Fibroblast of lung (primary cell): ENCODE measurements at regions not wholly inside any gene's neighbourhood (a gene's known extent, or its start where the extent isn't known, plus 50 kb on each side); places are given as distances from the start of the nearest gene placed in this dataset.

Experiments
- DNase-seq, 2 donors: peaks; one replicate each; pipeline versions ENCODE4 v3.0.0 to v3.0.0-alpha.2; 2010; ENCODE audit warnings: low read depth in 2 of 2
- H2AFZ ChIP-seq: 2 replicates; pipeline ENCODE4 v1.5.1; 2012; ENCODE audit warnings: low read length, control low read depth, inconsistent platforms
- H3K27ac ChIP-seq: 2 replicates; pipeline ENCODE4 v1.5.1; 2011; ENCODE audit warnings: low read length, control low read depth; ENCODE audit not compliant: insufficient read depth
- H3K27me3 ChIP-seq: 2 replicates; pipeline ENCODE4 v1.5.1; 2011; ENCODE audit warnings: mild to moderate bottlenecking, low read length; ENCODE audit not compliant: control insufficient read depth, insufficient read depth
- H3K36me3 ChIP-seq: 2 replicates; pipeline ENCODE4 v1.5.1; 2011; ENCODE audit warnings: low read length; ENCODE audit not compliant: control insufficient read depth, insufficient read depth
- H3K4me1 ChIP-seq: 2 replicates; pipeline ENCODE4 v1.5.1; 2011; ENCODE audit warnings: low read length; ENCODE audit not compliant: control insufficient read depth, insufficient read depth; ENCODE audit errors: extremely low read depth
- H3K4me2 ChIP-seq: 2 replicates; pipeline ENCODE4 v1.5.1; 2011; ENCODE audit warnings: low read length, control low read depth; ENCODE audit not compliant: insufficient read depth; ENCODE audit errors: extremely low read depth
- H3K4me3 ChIP-seq, 4 experiments: fragments of 200-600 bp in 1 of 4; sonication (generic) in 1 of 4; replicated peaks in 1 of 4; 2 replicates each; pipeline ENCODE4 v1.5.1; 2011 to 2016; ENCODE audit warnings: low read length in 4 of 4, low read depth in 3 of 4, mild to moderate bottlenecking in 3 of 4, control low read depth in 2 of 4, inconsistent platforms in 1 of 4, mixed read lengths in 1 of 4; ENCODE audit not compliant: insufficient read depth in 1 of 4; ENCODE audit errors: control extremely low read depth in 1 of 4
- H3K79me2 ChIP-seq: 2 replicates; pipeline ENCODE4 v1.5.1; 2012; ENCODE audit warnings: mild to moderate bottlenecking, low read length, inconsistent platforms; ENCODE audit not compliant: control insufficient read depth, insufficient read depth
- H3K9ac ChIP-seq: 2 replicates; pipeline ENCODE4 v1.5.1; 2011; ENCODE audit warnings: mild to moderate bottlenecking, low read length, control low read depth; ENCODE audit not compliant: insufficient read depth
- H3K9me3 ChIP-seq: 2 replicates; pipeline ENCODE4 v1.5.1; 2012; ENCODE audit warnings: low read depth, low read length; ENCODE audit not compliant: control insufficient read depth, insufficient read depth
- H4K20me1 ChIP-seq: 2 replicates; pipeline ENCODE4 v1.5.1; 2011; ENCODE audit warnings: low read length; ENCODE audit not compliant: control insufficient read depth, insufficient read depth; ENCODE audit errors: extremely low read depth
- CTCF ChIP-seq, 2 donors: IDR thresholded peaks in 1 of 2; conservative IDR thresholded peaks in 1 of 2; 1 replicate in 1 of 2; 2 replicates in 1 of 2; pipeline ENCODE4 v1.5.1; 2011 to 2012; ENCODE audit warnings: low read length in 2 of 2, control low read depth in 1 of 2, inconsistent platforms in 1 of 2, low read depth in 1 of 2, mild to moderate bottlenecking in 1 of 2
- EZH2 ChIP-seq: IDR thresholded peaks from 2 replicates; pipeline ENCODE4 v1.5.1; 2012; ENCODE audit warnings: low read length, control low read depth, mild to moderate bottlenecking; ENCODE audit errors: missing control alignments

GRCh38 chr4:177119021-177119471 lies 190.6 kb upstream of the NEIL3 start:
- H3K27ac ChIP-seq = peak overlapping the region; percentile 60
- DNase-seq = peak; percentile 43 to 73

GRCh38 chr4:177119691-177120090 lies 190.0 kb upstream of the NEIL3 start:
- H4K20me1 ChIP-seq = no peaks in the 10 kb centered on the region
- no peaks in the 10 kb centered on the region for H3K9me3 ChIP-seq
- peaks cover 14% of the 10 kb centered on the region for H3K4me1 ChIP-seq
- H3K36me3 ChIP-seq = no peaks in the 10 kb centered on the region
- TF ChIP-seq CTCF (conservative IDR thresholded peaks at IDR 0.05 in 1 of 2, IDR thresholded peaks at IDR 0.05 in 1 of 2; ENCODE audit: low read depth in 1 of 2, low read length in 2 of 2) (no peak), EZH2 (no peak)
- H3K27ac ChIP-seq = peak overlapping the region; percentile 52
- H3K9ac ChIP-seq = no peak overlapping the region
- H3K27me3 ChIP-seq = no peaks in the 10 kb centered on the region
- no peak overlapping the region for H3K4me3 ChIP-seq
- peak in 1 of 2 donors; percentile 25 for DNase-seq
- H2AFZ ChIP-seq = peak overlapping the region; percentile 55
- H3K79me2 ChIP-seq = no peaks in the 10 kb centered on the region
- peak overlapping the region; percentile 4 for H3K4me2 ChIP-seq

More at GRCh38 chr4:177119021-177119471, 190.6 kb upstream of the NEIL3 start:
- H3K79me2 ChIP-seq = no peaks in the 10 kb centered on the region
- peak overlapping the region; percentile 11 for H3K4me2 ChIP-seq
- H3K9me3 ChIP-seq = no peaks in the 10 kb centered on the region
- TF ChIP-seq CTCF (conservative IDR thresholded peaks at IDR 0.05 in 1 of 2, IDR thresholded peaks at IDR 0.05 in 1 of 2; ENCODE audit: low read depth in 1 of 2, low read length in 2 of 2) = no peak
- no peak for TF ChIP-seq EZH2
- no peaks in the 10 kb centered on the region for H3K36me3 ChIP-seq
- H3K9ac ChIP-seq = no peak overlapping the region
- peaks cover 14% of the 10 kb centered on the region for H3K4me1 ChIP-seq
- H4K20me1 ChIP-seq = no peaks in the 10 kb centered on the region
- H3K27me3 ChIP-seq = no peaks in the 10 kb centered on the region
- no peak overlapping the region for H2AFZ ChIP-seq
- H3K4me3 ChIP-seq = no peak overlapping the region

- H3K4me2 ChIP-seq = no peak overlapping the region
- no peak for DNase-seq
- no peaks in the 10 kb centered on the region for H3K79me2 ChIP-seq
- no peak overlapping the region for H3K27ac ChIP-seq
- no peaks in the 10 kb centered on the region for H3K27me3 ChIP-seq
- H3K4me1 ChIP-seq = peaks cover 5% of the 10 kb centered on the region
- H3K9me3 ChIP-seq = no peaks in the 10 kb centered on the region
- peak overlapping the region; percentile 35 for H2AFZ ChIP-seq
- no peak overlapping the region for H3K9ac ChIP-seq
- no peaks in the 10 kb centered on the region for H4K20me1 ChIP-seq
- TF ChIP-seq CTCF (conservative IDR thresholded peaks at IDR 0.05 in 1 of 2, IDR thresholded peaks at IDR 0.05 in 1 of 2; ENCODE audit: low read depth in 1 of 2, low read length in 2 of 2) (no peak), EZH2 (no peak)
- H3K4me3 ChIP-seq = no peak overlapping the region
- H3K36me3 ChIP-seq = no peaks in the 10 kb centered on the region
These were observed 185.9 kb upstream of the NEIL3 start for GRCh38 chr4:177123811-177124210.
